Esophagus squamous epithelium (tissue), 5 donors: ENCODE measurements at regions not wholly inside any gene's neighbourhood (a gene's known extent, or its start where the extent isn't known, plus 50 kb on each side); places are given as distances from the start of the nearest gene placed in this dataset.

ENCODE experiments used
- DNase-seq: peaks from one replicate; lab custom pipeline; 2025; lab: John Stamatoyannopoulos, UW
- H3K27ac ChIP-seq, 4 donors: fragments of 200-600 bp; sonication (generic); one replicate each; pipeline ENCODE4 v1.5.1; 2016 to 2019; ENCODE audit warnings: mild to moderate bottlenecking in 1 of 4
- H3K27me3 ChIP-seq, 4 donors: fragments of 200-600 bp; sonication (generic); 1 replicate in 3 of 4; 2 replicates in 1 of 4; pipeline versions ENCODE4 v1.5.1 to v1.6.0; 2017 to 2021; ENCODE audit warnings: antibody characterized with exemption in 1 of 4
- H3K36me3 ChIP-seq, 3 donors: fragments of 200-600 bp; sonication (generic); one replicate each; pipeline ENCODE4 v1.5.1; 2016 to 2019
- H3K4me1 ChIP-seq, 3 donors: fragments of 200-600 bp; sonication (generic); one replicate each; pipeline ENCODE4 v1.5.1; 2017 to 2019
- H3K4me3 ChIP-seq, 4 donors: fragments of 200-600 bp; sonication (generic); 1 replicate in 3 of 4; 2 replicates in 1 of 4; pipeline ENCODE4 v1.5.1; 2016 to 2019; ENCODE audit warnings: mild to moderate bottlenecking in 2 of 4, moderate library complexity in 1 of 4
- H3K9me3 ChIP-seq, 3 donors: fragments of 200-600 bp; sonication (generic); one replicate each; pipeline ENCODE4 v1.5.1; 2016 to 2019
- POLR2A ChIP-seq, 4 donors: fragments of 450-650 bp; IDR thresholded peaks; one replicate each; pipeline ENCODE4 v1.6.1; 2017; ENCODE audit warnings: antibody characterized with exemption in 4 of 4, mild to moderate bottlenecking in 4 of 4, moderate library complexity in 3 of 4
- WGBS, 2 donors: methylation state at CpG; one replicate each; pipeline ENCODE4 v1.1.5; 2018; 5-methylcytosine and 5-hydroxymethylcytosine counted together
- intact Hi-C: fragments of 100-400 bp; cut with DNase I; formaldehyde crosslinking; loops from one replicate; pipeline ENCODE4 v1.15.0; 2022
- TF ChIP-seq, protein P1 (sequence below), 6 experiments: fragments of 450-650 bp in 4 of 6; fragments of 200-600 bp in 2 of 6; sonication (generic) in 2 of 6; IDR thresholded peaks; one replicate each; pipeline ENCODE4 v1.5.1; 2016 to 2019; ENCODE audit warnings: antibody characterized with exemption in 6 of 6, mild to moderate bottlenecking in 4 of 6, moderate library complexity in 4 of 6
- donor health status: DM: yes; HTN: yes; CAD: no.

DNA sequence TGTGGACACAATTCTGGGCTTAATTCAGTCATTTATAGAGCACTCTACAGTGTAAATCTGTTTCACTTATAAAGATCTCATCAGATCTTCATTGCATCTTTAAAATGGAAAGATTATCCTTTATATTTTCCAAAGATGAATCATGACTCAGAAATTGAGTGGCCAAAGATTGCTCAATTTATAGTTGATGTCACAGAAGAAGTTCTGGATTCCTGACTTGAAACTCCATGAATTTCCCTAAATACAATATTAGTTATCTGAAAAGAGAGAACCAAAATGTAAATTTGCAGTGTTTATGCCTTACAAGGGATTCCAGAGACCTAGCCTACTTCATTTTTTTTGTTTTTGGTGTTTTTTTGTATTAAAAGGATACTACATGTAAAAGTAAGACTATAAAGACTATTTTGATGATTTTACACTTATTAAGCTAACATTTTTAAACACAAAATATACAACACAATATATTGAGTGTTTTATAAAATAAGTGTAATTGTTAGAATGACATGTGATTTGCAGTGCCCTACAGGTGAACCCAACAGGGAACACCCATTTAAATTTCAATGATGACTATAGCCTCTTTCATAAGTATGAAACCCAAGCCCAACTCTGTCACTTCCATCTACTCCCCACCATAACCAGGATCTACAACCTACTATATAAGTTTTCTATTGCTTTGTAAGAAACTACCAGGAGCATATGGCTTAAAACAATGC lies 183.5 kb downstream of the PCDH7 start:
- Histone ChIP-seq H3K27ac (peak overlapping the region in 1 of 4 donors; percentile 43), H3K9me3 (no peaks in the 10 kb centered on the region), H3K4me3 (no peak overlapping the region), H3K36me3 (no peaks in the 10 kb centered on the region), H3K4me1 (peaks cover 0 to 12% (median 0%) of the 10 kb centered on the region in 3 donors), H3K27me3 (no peaks in the 10 kb centered on the region)
- no peak for TF ChIP-seq POLR2A (IDR thresholded peaks at IDR 0.05)
- TF ChIP-seq, protein P1, sequence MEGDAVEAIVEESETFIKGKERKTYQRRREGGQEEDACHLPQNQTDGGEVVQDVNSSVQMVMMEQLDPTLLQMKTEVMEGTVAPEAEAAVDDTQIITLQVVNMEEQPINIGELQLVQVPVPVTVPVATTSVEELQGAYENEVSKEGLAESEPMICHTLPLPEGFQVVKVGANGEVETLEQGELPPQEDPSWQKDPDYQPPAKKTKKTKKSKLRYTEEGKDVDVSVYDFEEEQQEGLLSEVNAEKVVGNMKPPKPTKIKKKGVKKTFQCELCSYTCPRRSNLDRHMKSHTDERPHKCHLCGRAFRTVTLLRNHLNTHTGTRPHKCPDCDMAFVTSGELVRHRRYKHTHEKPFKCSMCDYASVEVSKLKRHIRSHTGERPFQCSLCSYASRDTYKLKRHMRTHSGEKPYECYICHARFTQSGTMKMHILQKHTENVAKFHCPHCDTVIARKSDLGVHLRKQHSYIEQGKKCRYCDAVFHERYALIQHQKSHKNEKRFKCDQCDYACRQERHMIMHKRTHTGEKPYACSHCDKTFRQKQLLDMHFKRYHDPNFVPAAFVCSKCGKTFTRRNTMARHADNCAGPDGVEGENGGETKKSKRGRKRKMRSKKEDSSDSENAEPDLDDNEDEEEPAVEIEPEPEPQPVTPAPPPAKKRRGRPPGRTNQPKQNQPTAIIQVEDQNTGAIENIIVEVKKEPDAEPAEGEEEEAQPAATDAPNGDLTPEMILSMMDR (IDR thresholded peaks at IDR 0.05): no peak
- intact Hi-C loops: no loop called here
- no peak for DNase-seq

- TF ChIP-seq, protein P1 (IDR thresholded peaks at IDR 0.05): no peak
- no peak for TF ChIP-seq POLR2A (IDR thresholded peaks at IDR 0.05)
- no peaks in the 10 kb centered on the region for H3K27me3 ChIP-seq
- intact Hi-C loops: no loop called here
- no peak for DNase-seq
- no peaks in the 10 kb centered on the region for H3K36me3 ChIP-seq
- peak overlapping the region in 1 of 4 donors; percentile 43 for H3K27ac ChIP-seq
- H3K4me3 ChIP-seq: no peak overlapping the region
- 77% methylated on average over 2 of the region's 2 CpGs for WGBS, 2 donors
- H3K4me1 ChIP-seq: peaks cover 0 to 12% (median 0%) of the 10 kb centered on the region in 3 donors
- no peaks in the 10 kb centered on the region for H3K9me3 ChIP-seq
Measured at GRCh38 chr4:30904215-30904555, 184.0 kb downstream of the PCDH7 start.

- WGBS, 2 donors: 87 to 98% methylated on average over 2 of the region's 2 CpGs
- no peak overlapping the region for H3K4me3 ChIP-seq
- H3K4me1 ChIP-seq: peaks cover 0 to 12% (median 0%) of the 10 kb centered on the region in 3 donors
- no peaks in the 10 kb centered on the region for H3K36me3 ChIP-seq
- intact Hi-C loops: no loop called here
- no peaks in the 10 kb centered on the region for H3K27me3 ChIP-seq
- H3K9me3 ChIP-seq: no peaks in the 10 kb centered on the region
- TF ChIP-seq, protein P1 (IDR thresholded peaks at IDR 0.05): no peak
- TF ChIP-seq POLR2A (IDR thresholded peaks at IDR 0.05): no peak
- H3K27ac ChIP-seq: peak overlapping the region in 1 of 4 donors; percentile 43
- DNase-seq: no peak
Measured at GRCh38 chr4:30904588-30904987, 184.4 kb downstream of the PCDH7 start.

- no peaks in the 10 kb centered on the region for H3K27me3 ChIP-seq
- no peaks in the 10 kb centered on the region for H3K9me3 ChIP-seq
- H3K4me3 ChIP-seq: no peak overlapping the region
- no peaks in the 10 kb centered on the region for H3K4me1 ChIP-seq
- no peaks in the 10 kb centered on the region for H3K36me3 ChIP-seq
- DNase-seq: no peak
- TF ChIP-seq, protein P1 (IDR thresholded peaks at IDR 0.05): no peak
- no peak for TF ChIP-seq POLR2A (IDR thresholded peaks at IDR 0.05)
- intact Hi-C loops: no loop called here
- 33% methylated on average over 1 of the region's 1 CpG for WGBS, 2 donors
- H3K27ac ChIP-seq: no peak overlapping the region
Measured at GRCh38 chr4:30912098-30912714, 192.0 kb downstream of the PCDH7 start.
